T-helper 1 cell treated with Interleukin-12 subunit alpha and Interleukin-12 subunit beta and Interleukin-4 antibody, amounts not matched to agents 30 ng/mL and 1 ng/mL, for 36 hours (primary cell): ENCODE measurements at regions not wholly inside any gene's neighbourhood (a gene's known extent, or its start where the extent isn't known, plus 50 kb on each side); places are given as distances from the start of the nearest gene placed in this dataset.

Experiments used
- intact Hi-C: fragments of 100-400 bp; cut with micrococcal nuclease; formaldehyde crosslinking; loops from one replicate; pipeline ENCODE4 v1.15.1; 2024

GRCh38 chr3:159123877-159124276 lies 322.0 kb downstream of the MFSD1 start:
- intact Hi-C loops = no loop called here

DNA sequence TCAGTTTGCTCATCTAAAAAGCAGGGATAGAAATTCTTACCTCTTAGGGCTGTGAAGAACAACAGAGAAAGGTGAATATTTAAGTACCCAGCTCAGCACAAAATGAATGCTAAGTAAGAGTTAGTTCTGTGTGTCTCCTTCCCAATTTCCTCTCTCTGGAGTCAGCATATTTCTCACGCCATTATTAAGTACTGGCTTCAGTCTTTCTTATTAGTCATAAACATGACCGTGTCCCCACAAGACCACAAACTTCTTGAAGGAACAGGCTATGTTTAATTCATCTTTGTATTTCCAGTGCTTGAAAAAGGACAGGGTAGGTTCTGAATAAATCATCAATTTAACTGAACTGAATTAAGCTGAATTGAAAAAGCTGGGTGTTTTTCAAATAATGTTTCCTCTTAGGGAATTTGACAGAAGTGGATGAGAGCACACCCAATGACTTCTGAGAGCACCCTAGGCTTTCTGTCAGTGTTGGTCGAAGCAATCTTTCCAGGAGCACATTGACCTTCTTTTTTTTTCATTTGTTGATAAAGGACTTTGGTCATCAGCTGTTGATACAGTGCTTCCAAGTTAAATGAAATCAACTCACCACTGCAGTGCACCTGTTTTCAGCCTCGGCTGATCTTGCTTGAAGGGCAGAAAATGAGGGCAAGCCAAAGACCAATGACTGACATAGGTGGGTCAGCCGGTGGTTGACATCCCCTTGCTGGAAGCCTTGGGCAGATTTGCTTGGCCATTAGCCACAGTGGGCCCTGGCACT lies 324.6 kb downstream of the MFSD1 start:
- intact Hi-C loops = no loop called here

DNA sequence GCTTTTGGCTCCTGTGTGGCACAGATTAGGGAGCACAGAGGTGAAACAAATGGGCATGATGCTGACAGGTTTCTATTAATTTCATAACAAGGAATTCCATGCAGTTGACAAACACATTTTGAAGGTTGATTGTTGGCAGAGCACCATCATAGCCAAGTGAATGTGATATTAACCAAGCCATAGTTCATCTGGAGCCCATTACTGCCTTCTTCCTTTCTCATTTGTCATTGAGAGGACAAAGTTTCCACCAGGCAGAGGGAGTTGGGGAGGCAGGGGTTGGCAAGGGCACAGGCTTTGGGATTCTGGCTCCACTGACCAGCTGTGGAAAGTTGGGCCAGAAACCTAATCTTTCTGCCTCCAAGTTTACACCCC lies 325.2 kb downstream of the MFSD1 start:
- intact Hi-C loops = no loop called here

- intact Hi-C loops = no loop called here
Observed at GRCh38 chr3:159128628-159129027, 326.8 kb downstream of the MFSD1 start.

DNA sequence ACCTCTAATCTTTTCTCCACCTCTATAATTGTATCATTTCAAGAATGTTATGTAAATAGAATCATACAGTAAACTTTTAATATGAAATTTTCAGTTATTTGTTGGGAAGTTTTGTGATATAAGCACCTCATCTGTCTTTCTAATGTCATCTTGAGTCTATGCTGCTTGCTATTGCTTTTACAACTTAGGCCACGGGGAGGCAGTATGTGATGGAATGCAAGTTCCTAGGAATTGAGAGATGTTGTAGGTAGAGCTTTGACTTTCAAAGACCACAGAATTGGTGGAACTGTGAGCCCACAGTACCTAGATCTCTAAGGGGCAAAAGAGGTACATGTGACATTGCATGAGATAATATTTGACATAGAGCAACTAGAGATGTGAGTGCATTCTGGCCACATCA lies 328.3 kb downstream of the MFSD1 start:
- intact Hi-C loops = no loop called here

- intact Hi-C loops = no loop called here
Observed at GRCh38 chr3:159131376-159131775, 329.5 kb downstream of the MFSD1 start.

- intact Hi-C loops = no loop called here
Observed at GRCh38 chr3:159137949-159138348, 336.1 kb downstream of the MFSD1 start.

GRCh38 chr3:159139326-159139725 lies 337.5 kb downstream of the MFSD1 start:
- intact Hi-C loops = no loop called here

DNA sequence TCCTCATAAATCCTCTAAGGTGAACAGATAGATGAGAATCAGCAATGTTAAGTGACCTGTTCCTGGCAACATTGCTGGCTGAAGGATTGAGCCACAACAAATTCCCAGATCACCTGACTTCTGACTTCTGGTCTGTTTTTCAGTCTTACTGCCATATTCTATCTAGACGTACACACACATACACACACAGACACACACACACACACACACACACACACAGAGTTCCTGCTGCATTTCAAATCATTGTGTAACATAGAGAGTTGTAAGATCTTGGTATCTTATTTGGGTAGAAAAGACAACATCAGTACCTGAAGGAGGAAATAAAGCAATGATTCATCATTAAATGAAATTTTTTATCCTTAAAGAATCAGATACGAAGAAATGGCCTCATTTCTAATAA lies 342.6 kb downstream of the MFSD1 start:
- intact Hi-C loops = no loop called here

DNA sequence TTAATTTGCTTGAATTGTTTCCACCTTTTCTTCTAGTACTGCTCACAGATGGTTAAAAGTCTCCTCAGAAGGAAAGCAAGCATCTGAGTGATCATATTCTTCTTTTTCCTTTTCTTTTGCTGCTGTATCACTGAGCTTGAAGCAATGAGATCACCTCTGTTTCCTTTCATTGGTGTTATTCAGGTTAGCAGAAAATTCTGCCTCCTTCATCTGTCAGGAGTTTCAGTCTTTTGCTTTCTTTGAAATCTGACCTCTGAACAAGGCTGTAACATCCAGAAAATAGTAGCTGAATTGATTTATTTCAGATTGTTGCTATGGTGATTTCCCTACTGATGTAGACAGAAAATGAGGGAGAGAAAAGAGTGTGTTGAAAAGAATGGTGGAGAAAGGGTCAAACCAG lies 343.0 kb downstream of the MFSD1 start:
- intact Hi-C loops = no loop called here

DNA sequence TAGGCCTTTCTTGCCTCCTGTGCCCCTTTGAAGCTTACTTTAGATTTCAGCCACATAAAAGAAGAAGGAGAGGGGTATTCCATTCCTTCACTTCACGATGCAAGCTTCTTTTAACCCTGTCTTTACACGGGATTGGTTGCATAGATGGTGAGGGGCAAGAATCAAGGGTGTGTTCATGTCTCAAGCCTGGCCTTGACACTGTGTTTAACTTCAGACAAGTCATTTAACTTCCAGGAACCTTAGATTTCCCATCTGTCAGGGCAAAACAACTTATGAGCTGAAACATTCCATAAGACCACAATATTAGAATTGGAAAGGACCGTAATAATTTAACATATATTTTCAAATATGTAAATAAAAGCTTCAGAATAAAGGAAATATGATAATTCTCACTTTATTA lies 344.5 kb downstream of the MFSD1 start:
- intact Hi-C loops = no loop called here

DNA sequence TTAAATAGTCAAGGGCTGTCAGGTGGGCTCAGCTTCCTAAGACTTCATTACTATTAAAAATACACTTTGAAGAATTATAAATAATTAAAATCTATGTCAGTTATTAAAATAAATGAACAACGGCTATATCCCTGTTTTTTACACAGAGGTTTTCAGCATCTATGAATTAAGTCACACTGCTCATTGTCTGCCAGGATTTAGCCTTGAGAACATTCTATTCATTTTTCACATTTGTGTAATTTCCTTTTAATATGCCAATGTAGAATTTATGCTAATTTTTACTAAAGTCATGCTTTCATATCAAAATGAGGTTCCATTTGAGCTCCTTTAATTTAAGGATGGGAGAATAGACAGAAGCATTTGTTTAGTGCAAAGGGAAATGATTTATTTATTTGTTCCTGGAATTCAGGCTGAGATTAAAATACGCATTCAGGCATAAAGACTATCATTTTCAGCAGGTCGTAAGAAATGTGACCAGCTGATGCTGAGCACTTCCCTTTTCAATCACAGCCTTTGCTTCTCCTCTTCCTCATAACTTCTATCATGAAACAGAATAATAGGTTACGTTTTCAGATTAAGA lies 345.1 kb downstream of the MFSD1 start:
- intact Hi-C loops = no loop called here

DNA sequence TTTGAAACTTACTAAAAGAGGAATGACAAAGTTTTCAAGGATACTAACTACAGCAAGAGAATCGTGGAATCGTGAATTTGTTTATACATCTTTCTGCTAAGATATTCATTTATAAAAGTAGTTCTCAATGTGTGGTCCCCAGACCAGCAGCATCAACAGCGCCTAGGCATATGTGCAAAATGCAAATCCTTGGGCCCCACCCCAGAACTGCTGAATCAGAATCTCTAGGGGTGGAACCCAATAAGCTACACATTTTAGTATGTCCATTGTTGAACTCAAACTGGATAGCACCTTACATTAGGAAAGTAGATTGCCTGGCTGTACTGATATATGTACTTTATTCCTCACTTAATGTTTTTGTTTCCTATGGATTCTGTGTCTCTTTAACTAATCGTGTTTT lies 346.0 kb downstream of the MFSD1 start:
- intact Hi-C loops = no loop called here

GRCh38 chr3:159148466-159148865 lies 346.6 kb downstream of the MFSD1 start:
- intact Hi-C loops = no loop called here

DNA sequence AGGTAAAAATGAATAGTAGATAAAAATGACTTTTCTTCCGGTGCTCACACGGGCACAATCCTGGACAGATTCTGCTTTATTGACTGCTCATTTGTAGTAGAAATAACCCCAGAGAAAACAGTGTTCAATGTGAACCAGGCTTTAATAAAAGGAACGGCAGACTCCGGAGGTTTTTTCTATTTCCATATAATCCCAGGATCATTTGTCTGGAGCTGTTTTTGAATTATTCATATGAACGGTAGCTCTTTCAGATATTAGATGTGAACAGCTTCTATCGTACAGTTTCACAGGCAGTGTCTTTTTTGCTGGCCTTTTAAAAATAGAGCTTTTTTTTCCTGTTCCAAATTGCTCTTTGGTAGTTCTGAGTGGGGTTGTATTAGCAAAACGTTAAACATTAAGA lies 347.3 kb downstream of the MFSD1 start:
- intact Hi-C loops = no loop called here

DNA sequence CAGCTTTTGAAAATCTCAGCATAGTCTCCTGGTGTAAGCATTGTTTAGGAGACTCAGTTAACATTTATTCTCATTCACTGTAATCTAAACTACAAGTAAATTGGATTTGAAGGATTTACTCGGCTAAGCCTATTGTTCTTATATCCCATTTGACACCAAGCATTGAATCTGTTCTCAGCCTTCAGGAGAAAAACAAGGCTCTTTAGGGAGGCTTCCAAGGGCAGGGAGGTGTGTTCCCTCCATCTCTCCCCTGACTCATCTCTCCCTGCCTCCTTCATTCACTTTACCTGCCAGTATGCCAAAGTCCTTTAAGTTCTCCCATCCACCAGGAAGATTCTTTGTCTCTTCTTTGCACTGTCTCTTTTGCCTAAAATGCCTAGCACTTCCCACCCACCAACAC lies 347.8 kb downstream of the MFSD1 start:
- intact Hi-C loops = no loop called here

DNA sequence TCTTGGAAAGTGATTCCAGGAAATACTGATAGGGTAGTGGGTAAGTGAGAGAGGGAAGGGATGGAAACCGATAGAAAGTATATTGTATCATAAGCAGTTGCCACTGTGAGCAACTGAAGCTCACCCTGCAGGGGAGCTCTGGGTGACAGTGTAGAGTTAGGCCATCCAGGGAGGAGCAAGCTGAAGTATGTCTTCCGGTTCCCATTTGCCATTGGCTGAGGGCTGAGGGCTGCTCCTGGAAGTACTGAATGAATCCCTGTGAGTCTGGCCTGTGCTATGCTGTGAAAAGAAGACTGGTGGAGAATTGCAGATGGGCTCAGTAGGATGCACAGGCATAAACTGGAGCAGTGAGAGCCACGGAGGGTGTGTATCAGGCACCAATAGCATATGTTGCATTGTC lies 348.3 kb downstream of the MFSD1 start:
- intact Hi-C loops = no loop called here

DNA sequence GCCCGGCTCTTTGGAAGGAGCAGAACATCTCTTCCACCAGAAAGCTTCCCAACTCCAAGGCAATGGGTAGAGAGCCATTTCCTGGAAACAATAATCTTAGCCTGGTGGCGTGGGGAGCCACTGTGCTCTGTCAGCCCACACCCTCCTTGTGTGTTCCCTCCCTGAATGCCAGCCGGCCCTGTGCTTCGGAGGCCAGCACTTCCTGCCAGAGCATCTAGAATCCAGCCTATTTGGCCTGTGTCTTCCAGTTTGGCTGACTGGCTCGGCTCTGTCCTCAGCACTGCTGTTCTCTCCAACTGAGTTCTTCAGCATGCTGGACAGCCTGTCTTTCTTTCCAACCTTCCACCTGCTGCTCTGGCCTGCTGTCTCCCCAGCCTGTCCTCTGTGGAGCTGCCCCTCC lies 349.3 kb downstream of the MFSD1 start:
- intact Hi-C loops = no loop called here

GRCh38 chr3:159157275-159157674 lies 355.4 kb downstream of the MFSD1 start:
- intact Hi-C loops = no loop called here

- intact Hi-C loops = no loop called here
Observed at GRCh38 chr3:159158213-159158612, 356.4 kb downstream of the MFSD1 start.

DNA sequence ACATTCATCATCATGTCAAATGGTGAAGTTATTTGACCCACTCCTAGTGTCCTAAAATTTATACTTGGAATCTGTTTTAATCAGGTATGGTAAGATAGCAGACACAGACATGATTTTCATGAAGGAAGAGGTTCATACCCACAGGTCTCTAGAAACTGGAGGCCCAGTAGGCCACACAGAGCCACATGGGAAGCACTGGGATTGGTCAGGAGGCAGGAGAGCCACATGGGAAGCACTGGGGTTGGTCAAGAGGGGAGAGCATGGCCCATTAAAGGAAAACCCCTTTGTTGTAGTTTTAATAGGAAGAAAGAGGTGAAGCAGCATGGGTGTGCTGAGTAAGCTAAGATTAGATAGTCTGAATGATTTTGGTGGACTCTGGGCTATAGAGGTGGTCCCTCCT lies 356.9 kb downstream of the MFSD1 start:
- intact Hi-C loops = no loop called here

DNA sequence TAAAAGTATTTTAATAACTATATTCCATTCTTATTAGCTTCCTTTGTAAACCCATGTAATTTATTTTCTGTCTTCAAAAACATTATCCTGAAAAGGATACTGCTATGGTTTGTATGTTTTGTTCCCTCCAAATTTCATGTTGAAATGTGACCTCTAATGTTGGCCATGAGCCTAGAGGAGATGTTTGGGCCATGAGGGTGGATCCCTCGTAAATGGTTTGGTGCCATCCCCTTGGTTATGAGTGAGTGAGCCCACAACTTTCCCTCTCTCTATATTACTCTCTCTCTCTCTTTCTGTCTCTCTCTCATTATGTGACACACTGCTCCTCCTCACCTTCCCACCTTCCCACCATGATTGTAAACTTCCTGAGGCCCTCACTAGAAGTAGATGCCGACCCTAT lies 357.7 kb downstream of the MFSD1 start:
- intact Hi-C loops = no loop called here

DNA sequence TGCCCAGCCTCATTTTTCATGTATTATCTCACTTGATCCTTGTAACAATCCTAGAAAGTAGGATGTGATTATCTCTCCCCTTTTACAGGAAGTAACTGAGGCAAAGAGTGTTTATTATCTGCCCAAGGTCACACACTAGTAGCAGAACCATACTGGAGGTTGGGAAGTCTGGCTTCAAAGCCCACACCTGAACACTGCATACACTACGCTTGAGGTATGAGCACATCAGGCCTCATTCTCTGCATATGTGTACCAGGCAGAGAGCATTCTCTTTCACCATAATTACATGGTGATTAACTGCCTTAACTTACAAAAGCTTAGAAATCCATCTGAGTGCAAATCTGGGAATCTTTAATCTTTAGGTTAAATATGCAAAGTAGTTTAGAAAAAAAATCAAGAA lies 361.8 kb downstream of the MFSD1 start:
- intact Hi-C loops = no loop called here

GRCh38 chr3:159165961-159166360 lies 364.1 kb downstream of the MFSD1 start:
- intact Hi-C loops = no loop called here
